Fibroblast of the conjunctiva (primary cell): ENCODE measurements at regions not wholly inside any gene's neighbourhood (a gene's known extent, or its start where the extent isn't known, plus 50 kb on each side); places are given as distances from the start of the nearest gene placed in this dataset.
"Not testable (repeated sequence)": the region's sequence is repeated elsewhere in the genome, so short reads cannot be mapped to it uniquely, and the experiment has no call there.

Source experiments
- DNase-seq: peaks from one replicate; pipeline ENCODE4 v3.0.0-alpha.2; 2010; ENCODE audit warnings: low read depth

DNA sequence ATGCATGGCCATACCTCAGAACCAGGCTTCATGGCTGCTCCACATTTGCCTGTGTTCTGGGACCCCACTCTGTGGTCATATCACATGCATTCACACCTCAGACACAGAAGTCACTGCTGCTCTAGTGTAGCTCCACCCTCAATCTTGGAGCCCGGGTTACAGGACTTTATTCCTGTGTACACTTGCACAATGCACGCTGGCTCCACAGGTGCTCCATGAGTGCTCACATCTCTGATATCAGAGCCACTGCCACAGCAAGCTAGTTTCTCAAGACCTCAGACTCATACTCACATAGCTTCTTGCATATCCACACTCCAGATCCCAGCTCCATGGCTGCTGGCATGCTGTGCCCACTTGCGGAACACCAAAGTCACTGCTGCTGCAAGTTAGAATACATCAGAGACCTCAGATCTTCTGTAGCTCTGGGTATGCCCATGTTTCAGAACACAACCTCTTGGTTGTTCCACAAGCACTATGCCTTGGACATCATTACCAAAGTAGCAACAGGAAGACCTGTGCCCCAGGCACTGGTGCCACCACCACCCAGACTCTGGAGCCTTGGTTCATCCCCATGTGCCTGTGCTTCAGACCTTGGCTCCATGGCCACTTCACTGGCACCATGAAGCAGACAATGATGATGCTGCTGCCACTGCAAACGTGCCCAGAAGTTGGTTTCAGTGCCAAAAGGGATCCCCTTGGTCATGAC, 269.5 kb upstream of the PCDH20 start:
- no peak for DNase-seq

DNA sequence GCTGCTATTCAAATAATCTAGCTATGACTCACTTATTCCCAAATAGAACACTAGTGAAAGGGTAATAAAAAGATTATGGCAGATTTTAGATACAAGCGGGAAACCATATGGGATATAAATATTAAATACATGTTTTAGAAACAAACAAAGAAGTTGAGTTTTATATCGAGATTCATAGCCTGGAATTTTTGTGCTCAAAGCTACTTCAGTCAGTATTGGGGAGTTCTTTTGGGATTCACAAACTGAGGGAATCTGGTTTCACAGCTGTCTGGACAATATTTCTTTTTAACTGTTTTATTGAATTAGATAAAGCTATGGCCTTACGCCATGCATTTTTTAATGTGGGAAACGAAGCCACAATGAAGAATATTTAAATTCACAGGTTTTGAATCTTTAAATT, 257.1 kb upstream of the PCDH20 start:
- no peak for DNase-seq

GRCh38 chr13:61670384-61671161, 254.9 kb upstream of the PCDH20 start:
- DNase-seq: no peak

- DNase-seq: no peak
Measured at GRCh38 chr13:61664801-61665705, 249.4 kb upstream of the PCDH20 start.

GRCh38 chr13:61654481-61654880, 238.8 kb upstream of the PCDH20 start:
- no peak for DNase-seq

GRCh38 chr13:61648547-61648946, 232.9 kb upstream of the PCDH20 start:
- DNase-seq: no peak

- no peak for DNase-seq
Measured at GRCh38 chr13:61612192-61612591, 196.5 kb upstream of the PCDH20 start.

- DNase-seq: no peak
Measured at GRCh38 chr13:61608138-61608537, 192.5 kb upstream of the PCDH20 start.

- no peak for DNase-seq
Measured at GRCh38 chr13:61600360-61601033, 184.8 kb upstream of the PCDH20 start.

- no peak for DNase-seq
Measured at GRCh38 chr13:61592489-61592888, 176.8 kb upstream of the PCDH20 start.

DNA sequence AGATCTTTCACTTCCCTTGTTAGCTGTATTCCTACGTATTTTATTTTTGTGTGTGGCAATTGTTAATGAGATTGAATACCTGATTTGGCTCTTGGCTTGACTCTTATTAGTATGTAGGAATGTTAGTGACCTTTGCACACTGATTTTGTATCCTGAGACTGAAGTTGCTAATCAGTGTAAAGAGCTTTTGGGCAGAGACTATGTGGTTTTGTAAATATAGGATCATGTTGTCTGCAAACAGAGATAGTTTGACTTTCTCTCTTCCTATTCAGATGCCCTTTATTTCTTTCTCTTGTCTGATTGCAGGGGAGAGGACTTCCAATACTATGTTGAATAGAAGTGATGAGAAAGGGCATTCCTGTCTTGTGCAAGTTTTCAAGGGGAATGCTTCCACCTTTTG, 160.3 kb upstream of the PCDH20 start:
- DNase-seq: no peak

DNA sequence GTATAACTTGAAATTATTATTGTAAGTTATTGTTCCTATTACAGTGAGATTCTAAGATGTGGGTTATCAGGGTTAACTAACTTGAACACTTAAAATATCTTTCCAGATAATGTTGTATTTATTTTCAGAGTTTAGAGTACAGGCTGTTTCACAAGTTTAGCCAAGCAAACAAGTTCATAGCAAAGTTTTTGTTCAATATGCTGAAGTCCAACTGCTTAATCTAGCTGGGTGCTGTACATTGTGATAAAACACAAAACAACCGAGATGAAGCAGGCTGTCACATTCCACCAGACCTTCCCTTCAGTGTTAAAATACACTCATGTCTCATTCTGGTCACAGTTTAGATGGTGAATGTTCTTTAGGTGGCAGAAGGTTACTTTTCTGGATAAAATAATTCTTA, 148.0 kb upstream of the PCDH20 start:
- no peak for DNase-seq

DNA sequence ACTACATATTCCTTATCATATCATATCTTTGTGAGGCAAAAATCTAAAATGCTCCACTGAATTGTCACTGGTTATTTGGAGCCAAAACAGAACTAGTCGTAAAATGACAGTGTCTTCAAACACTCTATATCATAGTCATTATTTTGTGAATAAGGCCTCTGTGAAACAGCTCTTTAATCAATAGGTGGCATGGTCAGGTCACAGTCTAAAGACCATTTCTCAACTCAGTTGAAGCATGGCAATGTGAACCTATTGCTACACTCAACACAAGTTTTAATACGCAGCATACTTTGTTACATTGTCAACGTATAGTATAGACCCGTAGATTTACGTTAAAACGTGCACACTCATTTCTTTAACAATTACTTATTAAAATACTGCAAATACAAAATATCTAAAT, 131.3 kb upstream of the PCDH20 start:
- DNase-seq: no peak

- no peak for DNase-seq
Measured at GRCh38 chr13:61546413-61546812, 130.8 kb upstream of the PCDH20 start.

GRCh38 chr13:61536433-61536832, 120.8 kb upstream of the PCDH20 start:
- no peak for DNase-seq

DNA sequence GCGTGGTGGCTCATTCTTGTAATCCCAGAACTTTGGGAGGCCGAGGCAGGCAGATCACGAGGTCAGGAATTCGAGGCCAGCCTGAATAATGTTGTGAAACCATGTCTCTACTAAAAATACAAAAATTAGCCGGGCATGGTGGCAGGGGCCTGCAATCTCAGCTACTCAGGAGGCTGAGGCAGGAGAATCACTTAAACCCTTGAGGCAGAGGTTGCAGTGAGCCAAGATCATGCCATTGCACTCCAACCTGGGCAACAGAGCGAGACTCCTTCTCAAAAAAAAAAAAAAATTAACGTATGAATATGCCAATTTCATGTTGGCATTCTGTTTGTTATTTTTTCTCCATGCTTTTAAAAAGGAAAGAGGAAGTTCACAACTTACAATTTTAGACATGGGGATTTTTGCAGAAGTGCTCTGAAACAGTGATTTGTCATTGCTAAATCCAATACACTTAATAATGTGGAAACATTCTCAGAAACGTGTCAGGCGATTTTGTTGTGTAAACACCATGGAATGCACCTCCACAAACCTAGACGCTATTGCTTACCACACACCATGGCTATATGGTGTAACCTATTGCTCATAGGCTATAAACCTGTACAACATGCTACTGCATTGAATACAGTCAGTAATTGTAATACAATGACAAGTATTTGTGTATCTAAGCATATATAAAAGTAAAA, 115.9 kb upstream of the PCDH20 start:
- DNase-seq: no peak

DNA sequence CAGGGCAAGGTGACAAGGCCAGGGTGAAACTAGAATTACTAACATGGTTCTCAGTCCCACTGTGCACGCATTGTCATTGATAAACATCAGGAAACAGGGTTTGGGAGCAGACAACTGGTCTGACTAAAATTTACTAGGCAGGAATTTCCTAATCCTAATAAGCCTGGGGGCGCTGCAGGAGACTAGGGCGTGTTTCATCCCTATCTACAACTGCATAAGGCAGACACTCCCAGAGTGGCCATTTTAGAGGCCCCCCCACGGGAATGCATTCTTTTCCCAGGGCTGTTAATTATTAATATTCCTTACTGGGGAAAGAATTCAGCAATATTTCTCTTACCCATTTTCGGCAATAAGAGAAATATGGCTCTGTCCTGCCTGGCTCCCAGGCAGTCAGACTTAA, 103.6 kb upstream of the PCDH20 start:
- not testable (repeated sequence) for DNase-seq

DNA sequence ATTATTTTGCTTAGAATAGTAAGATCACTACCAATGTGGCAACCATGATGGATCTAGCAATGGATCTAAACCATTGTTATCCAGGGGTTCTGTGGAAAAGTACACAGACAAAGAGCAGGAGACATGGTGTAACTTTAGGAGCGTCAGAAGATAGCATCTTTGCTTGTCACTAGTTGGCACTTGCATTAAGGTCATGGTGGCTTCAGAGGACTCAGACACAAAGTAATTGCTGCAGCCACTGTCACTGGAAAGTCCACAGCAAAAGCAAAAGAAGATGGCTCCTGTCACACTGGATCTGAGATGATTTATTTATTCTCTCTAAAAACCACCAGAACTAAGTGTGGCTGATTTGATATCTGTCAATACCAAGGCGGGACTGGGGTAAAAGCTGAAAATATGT, 93.3 kb upstream of the PCDH20 start:
- DNase-seq: no peak

DNA sequence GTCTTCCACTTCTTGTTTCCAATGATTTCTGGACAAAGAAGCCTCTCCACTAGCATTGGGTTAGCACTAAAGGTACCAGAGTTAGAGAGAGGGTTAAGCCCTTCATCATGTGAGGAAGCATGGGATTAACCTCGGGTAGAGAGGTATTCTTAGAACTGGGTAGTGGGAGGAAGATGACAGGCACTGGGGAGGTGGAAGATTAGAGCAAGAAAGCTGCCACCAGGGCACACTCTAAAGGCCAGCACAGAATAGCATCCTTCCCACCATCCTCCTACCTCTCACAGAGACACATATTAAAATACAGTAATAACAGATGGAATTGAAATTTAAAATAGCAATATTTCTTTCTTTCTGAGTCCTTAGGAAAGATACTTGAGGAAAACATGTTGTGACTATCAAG, 84.5 kb upstream of the PCDH20 start:
- DNase-seq: no peak

DNA sequence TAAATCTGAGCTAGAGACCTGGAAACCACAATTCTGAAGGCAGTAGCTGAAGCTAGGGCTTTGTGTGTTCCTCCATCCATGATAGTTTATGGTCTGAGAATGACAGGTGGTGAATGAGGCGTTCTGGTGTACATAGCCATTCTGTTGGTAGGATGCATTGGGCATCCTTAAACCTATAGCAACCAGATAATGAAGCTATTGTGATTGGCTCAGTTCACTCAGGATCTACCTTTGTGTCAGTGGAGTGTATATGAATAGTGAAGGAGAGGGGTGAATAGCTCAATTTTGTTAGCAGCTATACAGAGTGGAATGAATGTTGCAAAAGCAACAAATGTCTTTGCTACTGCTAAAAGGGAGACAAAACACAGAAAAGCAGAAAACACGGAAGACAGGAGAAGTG, 80.0 kb upstream of the PCDH20 start:
- DNase-seq: no peak

DNA sequence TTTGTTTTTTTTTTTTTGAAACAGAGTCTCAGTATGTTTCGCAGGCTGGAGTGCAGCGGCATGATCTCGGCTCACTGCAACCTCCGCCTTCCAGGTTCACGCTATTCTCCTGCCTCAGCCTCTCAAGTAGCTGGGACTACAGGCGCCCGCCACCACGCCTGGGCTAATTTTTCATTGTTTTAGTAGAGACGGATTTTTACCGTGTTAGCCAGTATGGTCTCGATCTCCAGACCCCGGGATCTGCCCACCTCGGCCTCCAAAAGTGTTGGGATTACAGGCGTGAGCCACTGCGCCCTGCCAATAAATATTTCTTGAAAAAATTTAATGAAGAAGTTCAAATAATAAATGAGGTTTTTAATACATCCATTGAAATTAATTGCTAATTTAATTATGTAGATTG, 77.9 kb upstream of the PCDH20 start:
- DNase-seq: not testable (repeated sequence)

DNA sequence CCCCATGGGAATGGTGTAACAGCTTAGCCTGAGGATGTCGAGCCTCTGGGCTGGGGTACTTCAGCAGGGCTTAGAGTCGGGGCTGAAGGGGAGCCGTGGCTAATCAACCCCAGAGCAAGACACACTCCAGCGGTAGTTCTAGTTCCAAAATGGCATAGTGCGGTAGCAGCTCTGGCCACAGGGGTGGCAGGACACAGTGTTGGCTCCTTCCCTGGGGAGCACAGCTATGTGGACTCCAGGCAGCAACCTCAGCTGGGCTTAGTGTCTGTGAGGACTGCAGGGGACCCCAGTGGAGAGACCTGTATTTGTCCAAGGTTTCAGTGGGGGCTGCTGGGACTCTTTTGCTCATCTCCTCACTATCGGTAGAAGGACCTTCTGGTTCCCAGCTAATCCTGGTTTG, 70.8 kb upstream of the PCDH20 start:
- no peak for DNase-seq
